T-helper 1 cell treated with Interleukin-12 subunit alpha and Interleukin-12 subunit beta and Interleukin-4 antibody, amounts not matched to agents 30 μg/mL and 1 μg/mL, for 36 hours (primary cell): ENCODE measurements at regions not wholly inside any gene's neighbourhood (a gene's known extent, or its start where the extent isn't known, plus 50 kb on each side); places are given as distances from the start of the nearest gene placed in this dataset.

Source experiments
- H3K27ac Mint-ChIP-seq: one replicate; pipeline ENCODE4 v1.8.0; 2021; ENCODE audit warnings: mild to moderate bottlenecking, mixed read lengths
- H3K27me3 Mint-ChIP-seq: one replicate; pipeline ENCODE4 v1.8.0; 2021; ENCODE audit warnings: low read depth, mixed read lengths
- H3K36me3 Mint-ChIP-seq: one replicate; pipeline ENCODE4 v1.8.0; 2021; ENCODE audit warnings: low read depth, mixed read lengths
- H3K4me1 Mint-ChIP-seq: one replicate; pipeline ENCODE4 v1.8.0; 2021; ENCODE audit warnings: low read depth, mixed read lengths
- H3K4me3 Mint-ChIP-seq: one replicate; pipeline ENCODE4 v1.8.0; 2021; ENCODE audit warnings: mild to moderate bottlenecking, moderate library complexity, mixed read lengths
- H3K9me3 Mint-ChIP-seq: one replicate; pipeline ENCODE4 v1.8.0; 2021; ENCODE audit warnings: mixed read lengths

DNA sequence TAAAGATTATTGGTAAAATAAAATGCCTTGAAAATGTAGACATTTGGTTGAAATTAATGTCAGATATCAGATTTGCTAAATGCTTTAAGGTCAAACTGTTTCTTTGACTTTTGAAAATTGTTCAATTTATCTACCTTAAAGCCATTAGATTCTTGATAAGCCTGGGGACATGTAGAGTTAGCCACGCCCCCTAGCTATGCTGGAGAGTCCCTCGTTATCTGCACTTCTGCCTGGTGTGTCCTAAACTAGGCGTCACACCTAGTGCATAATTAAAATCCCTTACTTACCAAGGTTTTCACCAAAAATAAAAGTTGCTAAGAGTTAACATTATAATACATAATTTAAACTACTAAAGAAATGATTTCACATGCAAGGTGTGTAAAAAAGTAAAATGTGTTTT is 79.5 kb downstream of the EGLN3 start:
- no peak overlapping the region for H3K27ac Mint-ChIP-seq
- H3K4me3 Mint-ChIP-seq = no peak overlapping the region
- peaks cover 34% of the 10 kb centered on the region for H3K9me3 Mint-ChIP-seq
- H3K4me1 Mint-ChIP-seq = no peaks in the 10 kb centered on the region
- peaks cover 9% of the 10 kb centered on the region for H3K36me3 Mint-ChIP-seq
- peaks cover 6% of the 10 kb centered on the region for H3K27me3 Mint-ChIP-seq

GRCh38 chr14:33866425-33867088 is 84.3 kb downstream of the EGLN3 start:
- Mint-ChIP-seq H3K36me3 (no peaks in the 10 kb centered on the region), H3K4me1 (no peaks in the 10 kb centered on the region), H3K4me3 (no peak overlapping the region), H3K27ac (no peak overlapping the region), H3K9me3 (peaks cover 5% of the 10 kb centered on the region), H3K27me3 (no peaks in the 10 kb centered on the region)

DNA sequence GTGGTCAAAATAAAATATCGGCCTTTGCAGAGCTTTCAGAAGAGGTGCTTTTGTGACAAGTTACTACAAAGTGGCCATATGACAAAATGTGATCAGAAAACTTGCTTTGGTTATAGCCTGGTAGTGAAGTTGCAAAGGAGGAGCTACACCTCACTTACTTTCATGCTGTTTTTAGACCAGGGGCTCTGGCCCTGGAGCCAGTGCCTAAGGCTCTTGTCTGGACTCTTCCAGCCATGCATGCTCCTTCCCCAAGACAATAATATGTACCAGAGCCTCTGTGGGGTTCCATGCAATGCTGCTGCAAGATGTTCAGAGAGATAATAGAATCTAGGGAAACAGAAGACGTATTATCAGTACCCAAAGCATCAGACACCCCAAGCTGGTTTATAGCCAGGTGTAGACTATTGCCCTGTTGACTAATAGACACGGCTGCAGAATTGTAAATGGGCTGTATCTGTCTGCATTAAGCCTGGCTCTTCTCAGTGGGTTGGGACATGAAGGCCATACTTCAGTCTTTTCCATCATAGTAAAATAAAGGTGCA is 88.5 kb downstream of the EGLN3 start:
- H3K27ac Mint-ChIP-seq = no peak overlapping the region
- H3K27me3 Mint-ChIP-seq = peaks cover 7% of the 10 kb centered on the region
- H3K4me1 Mint-ChIP-seq = peaks cover 34% of the 10 kb centered on the region
- H3K36me3 Mint-ChIP-seq = peaks cover 8% of the 10 kb centered on the region
- no peak overlapping the region for H3K4me3 Mint-ChIP-seq
- H3K9me3 Mint-ChIP-seq = peaks cover 2% of the 10 kb centered on the region

- H3K36me3 Mint-ChIP-seq = peaks cover 9% of the 10 kb centered on the region
- peak overlapping the region; percentile 47 for H3K27ac Mint-ChIP-seq
- peaks cover 45% of the 10 kb centered on the region for H3K4me1 Mint-ChIP-seq
- H3K27me3 Mint-ChIP-seq = peaks cover 25% of the 10 kb centered on the region
- H3K9me3 Mint-ChIP-seq = no peaks in the 10 kb centered on the region
- H3K4me3 Mint-ChIP-seq = no peak overlapping the region
These were observed 91.6 kb downstream of the EGLN3 start for GRCh38 chr14:33859306-33859705.

DNA sequence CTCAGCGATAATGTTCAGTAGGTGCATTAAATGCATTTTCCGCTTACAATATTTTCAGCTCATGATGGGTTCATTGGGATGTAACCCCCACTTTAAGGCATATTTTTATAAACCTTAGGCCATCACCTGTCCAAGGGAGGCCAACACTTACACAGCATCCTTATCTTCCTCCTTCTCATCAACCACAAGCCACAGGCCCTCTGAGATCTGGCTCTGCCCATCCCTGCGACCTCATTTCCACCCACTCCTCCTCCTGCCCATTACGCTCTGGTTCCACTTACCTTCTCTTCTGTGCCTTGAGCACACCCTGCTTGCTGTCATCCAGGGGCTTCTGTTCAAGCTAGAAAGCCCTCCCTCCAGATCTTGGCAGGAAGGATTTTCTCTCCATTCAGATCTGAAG is 93.2 kb downstream of the EGLN3 start:
- Mint-ChIP-seq H3K36me3 (peaks cover 9% of the 10 kb centered on the region), H3K27ac (peak overlapping the region; percentile 66), H3K4me3 (peak overlapping the region; percentile 35), H3K4me1 (peaks cover 45% of the 10 kb centered on the region), H3K27me3 (peaks cover 29% of the 10 kb centered on the region), H3K9me3 (no peaks in the 10 kb centered on the region)

- H3K4me3 Mint-ChIP-seq = no peak overlapping the region
- peaks cover 9% of the 10 kb centered on the region for H3K36me3 Mint-ChIP-seq
- H3K27me3 Mint-ChIP-seq = peaks cover 41% of the 10 kb centered on the region
- H3K4me1 Mint-ChIP-seq = peaks cover 42% of the 10 kb centered on the region
- no peak overlapping the region for H3K27ac Mint-ChIP-seq
- no peaks in the 10 kb centered on the region for H3K9me3 Mint-ChIP-seq
These were observed 95.2 kb downstream of the EGLN3 start for GRCh38 chr14:33855672-33856071.
